ENCODE measurements at regions not wholly inside any gene's neighbourhood (a gene's known extent, or its start where the extent isn't known, plus 50 kb on each side); places are given as distances from the start of the nearest gene placed in this dataset.

- DNase-seq (no peak), ATAC-seq (ENCODE audit: poor library complexity) (no peak)
- intact Hi-C loops (cut with DNase I) = no loop called here
These were observed 895.1 kb downstream of the CDH9 start for GRCh38 chr5:26143259-26143658.

DNA sequence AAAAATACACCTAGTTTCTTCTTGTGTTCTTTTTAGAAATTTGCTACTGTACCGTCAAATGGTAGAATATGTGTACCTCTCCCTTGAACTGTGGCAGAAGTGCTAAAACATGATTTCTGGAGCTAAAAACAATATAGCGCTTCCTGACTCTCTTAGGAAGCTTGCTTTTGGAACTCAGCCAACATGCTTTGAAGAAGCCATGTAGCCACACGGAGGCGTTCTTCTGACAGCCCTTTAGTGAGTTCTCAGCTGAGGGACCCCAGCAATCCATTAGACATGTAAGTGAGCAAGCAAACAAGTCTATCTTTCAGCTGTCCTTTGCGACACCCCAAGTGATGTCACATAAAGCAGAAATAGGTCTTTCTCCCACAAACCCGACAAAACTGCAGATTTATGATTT is 917.0 kb downstream of the CDH9 start:
- no peak for DNase-seq
- intact Hi-C loops (cut with DNase I) = no loop called here
- ATAC-seq (ENCODE audit: poor library complexity) = no peak

DNA sequence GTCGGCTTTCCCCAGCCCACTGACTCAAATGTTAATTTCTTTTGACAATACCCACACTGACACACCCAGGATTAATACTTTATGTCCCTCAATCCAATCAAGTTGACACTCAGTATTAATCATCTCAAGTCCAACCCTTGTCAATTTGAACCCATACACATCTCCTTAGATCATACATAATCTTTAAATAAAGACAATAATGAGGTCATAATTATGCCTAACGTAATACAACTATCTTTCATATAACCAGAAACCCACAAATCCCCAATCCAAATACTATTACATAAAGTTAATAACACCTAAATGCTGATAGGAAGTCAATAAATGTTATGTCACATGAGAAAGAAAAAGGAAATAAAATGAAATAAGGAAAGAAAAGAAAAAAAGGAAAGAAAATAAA is 934.2 kb downstream of the CDH9 start:
- intact Hi-C loops (cut with DNase I) = no loop called here
- no peak for ATAC-seq (ENCODE audit: poor library complexity)
- no peak for DNase-seq

DNA sequence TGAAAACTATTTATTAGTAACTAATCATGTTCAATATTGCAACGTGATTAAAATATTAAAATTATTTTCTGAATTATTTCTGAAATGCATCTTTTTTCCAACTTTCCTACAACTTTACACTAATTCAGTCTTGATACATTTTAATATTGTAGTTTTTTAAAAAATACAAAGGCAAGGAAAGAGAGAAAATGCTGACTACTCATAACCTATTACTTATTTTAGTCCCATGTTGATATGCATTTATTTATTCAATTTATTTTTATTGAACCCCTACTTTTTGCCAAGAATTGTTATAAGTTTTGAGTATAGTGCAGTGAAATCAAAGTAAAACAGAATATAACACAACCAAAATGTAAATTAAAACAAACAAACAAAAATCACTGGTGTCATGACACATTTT is 978.2 kb downstream of the CDH9 start:
- no peak for ATAC-seq (ENCODE audit: poor library complexity)
- DNase-seq = no peak
- intact Hi-C loops (cut with DNase I) = no loop called here

DNA sequence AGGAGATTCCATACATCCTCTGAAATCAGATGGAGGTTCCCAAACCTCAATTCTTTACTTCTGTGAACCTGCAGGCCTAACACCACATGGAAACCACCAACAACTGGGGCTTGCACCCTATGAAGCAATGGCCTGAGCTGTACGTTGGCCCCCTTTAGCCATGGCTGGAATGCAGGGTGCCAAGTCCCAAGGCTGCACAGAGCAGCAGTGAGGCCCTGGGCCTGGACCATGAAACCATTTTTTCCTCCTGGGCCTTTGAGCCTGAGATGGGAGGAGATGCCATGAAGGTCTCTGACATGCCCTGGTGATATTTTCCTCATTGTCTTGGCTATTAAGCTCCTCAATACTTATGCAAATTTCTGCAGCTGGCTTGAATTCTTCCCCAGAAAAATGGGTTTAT is 983.8 kb downstream of the CDH9 start:
- DNase-seq (no peak), ATAC-seq (ENCODE audit: poor library complexity) (no peak)
- intact Hi-C loops (cut with DNase I) = no loop called here

- DNase-seq = no peak
- intact Hi-C loops (cut with DNase I) = no loop called here
- no peak for ATAC-seq (ENCODE audit: poor library complexity)
These were observed 1003.6 kb downstream of the CDH9 start for GRCh38 chr5:26034813-26035212.

DNA sequence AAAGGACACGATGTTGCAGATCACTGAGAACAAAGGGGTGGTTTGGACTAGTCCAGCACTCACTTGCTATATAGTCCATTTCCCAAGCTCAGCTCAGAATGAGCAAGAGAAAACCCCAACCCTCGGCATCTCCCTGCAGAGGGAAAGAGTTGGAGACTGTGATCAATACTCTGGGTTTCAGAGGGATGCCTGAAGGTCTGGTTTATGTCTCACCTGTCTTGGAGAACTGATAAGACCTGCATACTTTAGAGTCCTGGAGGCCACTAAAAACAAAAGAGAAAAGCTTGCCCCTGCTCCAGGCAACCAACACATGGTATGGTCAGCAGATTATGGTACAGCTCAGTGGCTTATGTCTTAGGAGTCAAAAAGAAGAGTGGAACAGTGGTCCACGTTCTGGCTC is 1006.9 kb downstream of the CDH9 start:
- intact Hi-C loops (cut with DNase I) = no loop called here
- ATAC-seq (ENCODE audit: poor library complexity) = no peak

DNA sequence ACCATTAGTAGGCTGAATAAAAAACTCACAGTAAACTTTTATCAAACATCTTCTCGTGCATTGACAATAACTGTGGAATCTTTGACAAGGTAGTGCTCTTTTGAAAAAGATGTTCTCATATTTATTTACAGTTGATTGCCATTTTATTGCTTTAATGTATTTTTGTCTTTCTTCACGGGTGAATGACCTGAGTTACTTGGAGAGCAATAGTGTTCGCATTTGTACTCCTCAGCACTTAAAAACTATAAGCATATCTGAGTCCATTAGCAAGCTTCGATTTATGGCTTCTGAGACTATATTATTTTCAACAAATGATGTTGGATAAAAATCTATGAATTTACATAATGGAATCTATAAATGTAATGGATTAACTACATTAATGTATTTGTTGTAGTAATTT is 1012.3 kb downstream of the CDH9 start:
- intact Hi-C loops (cut with DNase I) = no loop called here
- no peak for DNase-seq
- ATAC-seq (ENCODE audit: poor library complexity) = no peak

More for the DNA sequence above, 1006.9 kb downstream of the CDH9 start:
- no peak for DNase-seq

GRCh38 chr5:26024774-26025173 is 1013.6 kb downstream of the CDH9 start:
- DNase-seq (no peak), ATAC-seq (ENCODE audit: poor library complexity) (no peak)
- intact Hi-C loops (cut with DNase I) = no loop called here

GRCh38 chr5:26023361-26023760 is 1015.0 kb downstream of the CDH9 start:
- intact Hi-C loops (cut with DNase I) = no loop called here
- ATAC-seq (ENCODE audit: poor library complexity) = no peak

GRCh38 chr5:26014206-26014605 is 1024.2 kb downstream of the CDH9 start:
- ATAC-seq (ENCODE audit: poor library complexity) = no peak

More at GRCh38 chr5:26023361-26023760, 1015.0 kb downstream of the CDH9 start:
- DNase-seq = no peak

GRCh38 chr5:26012078-26012477 is 1026.3 kb downstream of the CDH9 start:
- intact Hi-C loops (cut with DNase I) = no loop called here
- ATAC-seq (ENCODE audit: poor library complexity) (no peak), DNase-seq (no peak)

More at GRCh38 chr5:26014206-26014605, 1024.2 kb downstream of the CDH9 start:
- intact Hi-C loops (cut with DNase I) = no loop called here
- DNase-seq = no peak

DNA sequence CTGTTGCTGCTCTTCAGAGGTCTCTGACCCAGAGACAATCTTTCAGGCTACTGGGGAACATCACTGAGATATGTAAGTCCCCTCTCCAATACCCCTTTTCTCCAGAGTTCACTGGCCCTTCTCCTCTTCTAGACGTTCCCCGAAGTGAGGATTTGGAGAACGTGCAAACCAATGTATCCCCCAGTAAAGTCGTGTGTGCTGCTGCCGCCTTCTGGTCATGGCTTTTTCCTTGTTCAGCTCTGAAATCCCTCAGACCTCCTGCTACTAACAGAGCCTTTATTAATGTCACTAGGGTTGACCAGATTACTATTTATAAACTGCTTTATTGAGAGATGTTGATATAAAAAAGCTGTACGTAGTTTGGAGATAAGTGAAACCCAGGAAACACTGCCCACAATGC is 1028.6 kb downstream of the CDH9 start:
- no peak for DNase-seq
- ATAC-seq (ENCODE audit: poor library complexity) = no peak
- intact Hi-C loops (cut with DNase I) = no loop called here

- intact Hi-C loops (cut with DNase I) = no loop called here
- ATAC-seq (ENCODE audit: poor library complexity) = no peak
- no peak for DNase-seq
These were observed 1034.4 kb downstream of the CDH9 start for GRCh38 chr5:26003966-26004365.

DNA sequence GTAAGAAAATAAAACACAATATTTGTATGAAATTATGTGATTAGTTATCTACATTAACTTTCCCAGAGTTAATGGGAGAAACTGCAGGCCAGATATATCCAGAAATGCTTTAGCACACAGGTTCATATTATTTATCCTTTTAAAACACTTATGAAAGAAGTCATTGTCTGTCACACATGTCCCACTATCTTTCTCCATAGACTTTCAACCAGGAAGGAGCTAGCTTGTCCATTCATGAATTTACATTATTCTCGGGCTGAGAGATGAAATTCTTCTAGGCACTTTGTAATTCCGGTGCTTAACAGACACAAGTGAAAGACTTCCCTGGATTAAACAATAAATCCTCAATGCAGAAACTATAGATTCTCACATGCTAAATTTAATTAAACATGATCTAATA is 1043.2 kb downstream of the CDH9 start:
- ATAC-seq (ENCODE audit: poor library complexity) (no peak), DNase-seq (no peak)
- intact Hi-C loops (cut with DNase I) = no loop called here

GRCh38 chr5:25993701-25994100 is 1044.7 kb downstream of the CDH9 start:
- DNase-seq = no peak
- ATAC-seq (ENCODE audit: poor library complexity) = no peak
- intact Hi-C loops (cut with DNase I) = no loop called here

DNA sequence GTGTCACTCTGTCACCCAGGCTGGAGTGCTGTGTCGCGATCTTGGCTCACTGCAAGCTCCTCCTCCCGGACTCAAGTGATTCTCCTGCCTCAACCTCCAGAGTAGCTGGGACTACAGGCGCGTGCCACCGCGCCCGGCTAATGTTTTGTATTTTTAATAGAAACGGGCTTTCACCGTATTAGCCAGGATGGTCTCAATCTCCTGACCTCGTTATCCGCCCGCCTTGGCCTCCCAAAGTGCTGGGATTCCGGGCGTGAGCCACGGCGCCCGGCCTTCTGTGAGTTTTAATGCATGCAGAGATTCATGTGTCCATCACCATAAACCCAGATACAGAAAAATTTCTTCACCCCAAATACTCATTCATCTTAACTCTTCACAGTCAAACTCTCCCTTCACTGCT is 1046.7 kb downstream of the CDH9 start:
- intact Hi-C loops (cut with DNase I) = no loop called here
- ATAC-seq (ENCODE audit: poor library complexity) = no peak
- no peak for DNase-seq

DNA sequence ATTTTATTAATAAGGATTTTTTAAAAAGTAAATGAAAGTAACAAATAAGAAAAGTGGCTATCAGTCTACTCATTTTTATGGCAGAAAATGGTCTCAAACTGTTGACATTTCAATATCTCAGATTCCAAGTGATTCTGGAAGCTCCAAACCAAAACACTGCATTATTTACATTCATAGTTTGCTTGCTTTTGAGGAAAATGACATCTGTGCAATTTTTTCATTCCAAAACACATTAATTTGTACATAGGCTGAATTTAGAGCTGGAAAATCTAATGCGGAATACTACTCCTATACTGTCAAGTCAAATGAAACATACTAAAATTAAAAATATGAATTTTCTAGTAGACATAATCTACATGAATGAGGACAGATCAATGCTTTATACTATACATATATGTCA is 1047.6 kb downstream of the CDH9 start:
- intact Hi-C loops (cut with DNase I) = no loop called here
- DNase-seq (no peak), ATAC-seq (ENCODE audit: poor library complexity) (no peak)

- DNase-seq = no peak
- intact Hi-C loops (cut with DNase I) = no loop called here
- ATAC-seq (ENCODE audit: poor library complexity) = no peak
These were observed 1059.3 kb downstream of the CDH9 start for GRCh38 chr5:25979086-25979485.

GRCh38 chr5:25975885-25976284 is 1062.5 kb downstream of the CDH9 start:
- intact Hi-C loops (cut with DNase I) = no loop called here

DNA sequence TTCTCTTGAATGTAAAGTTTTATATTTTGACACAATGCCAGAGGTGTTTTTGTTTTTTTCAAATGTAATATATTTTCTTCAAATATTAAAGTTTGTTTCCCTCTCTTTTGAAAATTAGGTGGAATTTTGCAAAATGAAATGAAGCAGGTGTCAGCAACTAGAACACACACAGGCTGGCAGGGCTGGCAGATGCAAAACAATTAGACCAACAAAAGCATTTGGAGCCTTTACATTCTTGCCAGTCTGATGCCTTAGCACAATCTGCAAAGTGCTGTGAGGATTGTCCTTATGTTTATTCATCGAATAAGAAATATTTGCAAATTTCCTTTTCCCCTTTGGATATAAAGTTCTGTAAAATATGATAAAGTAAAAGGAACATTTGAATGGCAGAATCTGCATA is 1063.9 kb downstream of the CDH9 start:
- DNase-seq (no peak), ATAC-seq (ENCODE audit: poor library complexity) (no peak)
- intact Hi-C loops (cut with DNase I) = no loop called here

More at GRCh38 chr5:25975885-25976284, 1062.5 kb downstream of the CDH9 start:
- no peak for DNase-seq
- no peak for ATAC-seq (ENCODE audit: poor library complexity)
